ENCODE measurements at regions not wholly inside any gene's neighbourhood (a gene's known extent, or its start where the extent isn't known, plus 50 kb on each side); places are given as distances from the start of the nearest gene placed in this dataset.
"Not testable (repeated sequence)": the region's sequence is repeated elsewhere in the genome, so short reads cannot be mapped to it uniquely, and the experiment has no call there.

DNA sequence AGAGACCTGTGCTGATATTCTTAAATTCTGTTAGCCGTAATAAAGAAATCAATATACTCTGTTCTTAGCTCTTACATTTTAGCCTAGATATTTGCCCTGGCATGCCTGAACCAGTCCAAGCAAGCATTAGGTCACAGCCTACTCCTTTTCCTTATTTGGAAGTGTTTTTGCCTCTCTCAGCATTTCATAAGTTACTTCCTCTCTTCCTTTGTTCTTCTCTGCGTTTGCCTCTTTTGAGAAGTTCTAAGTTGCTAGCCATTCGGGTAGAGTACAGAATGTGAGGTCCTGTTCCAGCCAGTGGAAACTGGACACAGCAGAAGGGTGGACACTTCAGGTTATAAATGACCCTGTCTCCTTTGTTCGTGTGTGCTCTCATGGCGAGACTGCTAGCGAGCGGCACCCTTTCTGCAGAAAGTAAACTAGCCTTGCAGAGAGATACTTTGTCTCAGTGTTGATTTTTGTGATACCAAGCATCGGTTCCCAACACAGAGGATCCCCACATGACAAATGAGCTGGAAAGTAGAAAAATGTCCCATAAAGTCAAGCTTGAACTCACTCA is 75.0 kb upstream of the FAM153A start:
- not testable (repeated sequence) for DNase-seq (ENCODE audit: low spot score)

DNA sequence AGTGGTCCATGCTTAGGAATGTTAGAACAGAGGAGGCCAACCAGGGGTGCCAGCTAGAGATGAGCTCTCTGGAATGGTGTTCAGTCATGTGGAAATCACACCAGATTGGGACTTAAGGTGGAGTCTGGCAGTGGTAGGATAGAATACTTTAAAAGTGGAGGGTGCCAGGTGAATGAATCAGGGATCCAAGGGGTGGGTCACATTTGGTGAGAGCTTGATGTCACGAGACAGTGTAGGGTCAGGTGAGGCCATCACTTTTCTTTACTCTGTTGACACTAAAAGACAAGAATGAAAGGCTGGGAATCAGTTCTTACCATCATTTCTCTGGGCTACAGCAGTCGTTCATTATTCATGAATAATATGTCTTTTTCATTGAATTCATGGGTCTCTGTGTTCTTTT is 73.8 kb upstream of the FAM153A start:
- DNase-seq (ENCODE audit: low spot score): not testable (repeated sequence)

DNA sequence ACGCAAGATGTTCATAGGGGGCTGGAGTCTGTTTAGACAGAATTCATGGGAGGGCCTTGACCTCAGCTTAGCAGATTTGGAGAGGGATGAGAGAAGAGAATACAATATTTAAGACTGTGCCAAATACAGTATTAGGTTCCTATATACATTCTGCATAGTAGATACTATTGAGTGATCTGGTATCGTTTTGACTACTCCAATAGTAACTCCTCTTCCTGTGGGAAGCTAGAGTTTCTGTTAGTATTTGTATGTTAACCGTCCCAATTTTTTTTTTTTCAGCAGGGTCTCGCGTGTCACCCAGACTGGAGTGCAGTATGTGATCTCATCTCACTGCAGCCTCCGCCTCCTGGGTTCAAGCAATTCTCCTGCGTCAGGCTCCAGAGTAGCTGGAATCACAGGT is 65.2 kb upstream of the FAM153A start:
- not testable (repeated sequence) for DNase-seq (ENCODE audit: low spot score)

DNA sequence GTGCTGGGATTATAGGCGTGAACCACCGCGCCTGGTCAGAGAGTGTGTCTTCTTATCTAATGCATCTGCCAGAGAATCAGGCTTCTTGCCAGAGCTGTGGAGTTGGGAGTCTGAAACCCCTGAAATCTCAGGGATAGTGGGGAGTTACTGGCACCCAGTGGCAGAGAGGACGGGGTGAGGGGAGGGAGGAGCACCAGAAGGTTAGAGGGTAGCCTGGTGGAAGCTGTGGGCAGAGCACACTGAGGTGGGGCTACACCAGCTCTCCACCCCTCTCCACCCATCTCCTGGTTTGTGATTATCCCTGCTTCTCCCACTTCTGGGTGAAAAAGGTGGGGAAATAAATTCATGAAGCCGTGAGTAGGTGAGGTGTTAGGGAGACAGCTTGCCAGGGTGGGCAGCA is 63.9 kb upstream of the FAM153A start:
- not testable (repeated sequence) for DNase-seq (ENCODE audit: low spot score)

DNA sequence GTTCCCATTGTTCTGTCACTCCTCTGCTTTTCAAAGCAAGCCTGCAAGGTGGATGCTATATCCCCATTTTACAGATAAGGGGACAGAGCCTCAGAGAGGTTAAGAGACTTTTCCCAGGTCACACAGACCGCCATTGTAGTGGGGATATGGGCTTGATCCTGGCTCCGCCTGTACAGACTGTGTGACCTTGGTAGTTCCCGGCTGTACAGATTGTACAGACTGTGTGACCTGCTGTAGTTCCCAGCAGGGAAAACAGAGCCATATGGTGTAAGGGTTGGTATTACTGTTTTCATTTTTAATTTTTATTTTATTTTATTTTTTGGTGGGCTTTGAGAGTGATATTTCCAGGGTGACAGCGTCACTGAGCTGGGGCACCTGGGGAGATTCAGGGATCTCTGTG is 63.2 kb upstream of the FAM153A start:
- not testable (repeated sequence) for DNase-seq (ENCODE audit: low spot score)

DNA sequence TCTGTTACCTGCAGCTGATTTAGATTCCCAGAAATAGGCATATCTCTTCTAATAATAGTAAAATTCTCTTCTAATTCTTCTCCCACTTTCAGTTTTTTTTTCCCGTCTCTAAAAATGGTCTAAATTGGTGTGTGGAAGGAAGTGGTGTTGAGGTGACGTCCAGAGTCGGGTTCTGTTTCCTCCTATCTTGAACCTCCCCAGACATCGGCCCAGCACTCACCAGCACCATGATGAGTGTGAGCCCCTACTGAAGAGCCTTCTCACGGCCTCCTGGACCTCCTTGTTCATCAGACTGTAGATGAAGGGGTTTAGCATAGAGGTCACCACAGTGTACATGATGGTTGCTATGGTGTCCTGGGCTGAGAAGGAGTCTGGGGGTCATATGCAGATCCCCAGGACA is 53.5 kb upstream of the FAM153A start:
- not testable (repeated sequence) for DNase-seq (ENCODE audit: low spot score)

Data from AG20443 (cell line).